T-helper 2 cell (primary cell): ENCODE measurements at regions not wholly inside any gene's neighbourhood (a gene's known extent, or its start where the extent isn't known, plus 50 kb on each side); places are given as distances from the start of the nearest gene placed in this dataset.
"Not testable (repeated sequence)": the region's sequence is repeated elsewhere in the genome, so short reads cannot be mapped to it uniquely, and the experiment has no call there.

Experiments
- DNase-seq, 5 experiments: peaks; one replicate each; pipeline versions ENCODE4 v3.0.0 to v3.0.0-alpha.2; 2012 to 2022

DNA sequence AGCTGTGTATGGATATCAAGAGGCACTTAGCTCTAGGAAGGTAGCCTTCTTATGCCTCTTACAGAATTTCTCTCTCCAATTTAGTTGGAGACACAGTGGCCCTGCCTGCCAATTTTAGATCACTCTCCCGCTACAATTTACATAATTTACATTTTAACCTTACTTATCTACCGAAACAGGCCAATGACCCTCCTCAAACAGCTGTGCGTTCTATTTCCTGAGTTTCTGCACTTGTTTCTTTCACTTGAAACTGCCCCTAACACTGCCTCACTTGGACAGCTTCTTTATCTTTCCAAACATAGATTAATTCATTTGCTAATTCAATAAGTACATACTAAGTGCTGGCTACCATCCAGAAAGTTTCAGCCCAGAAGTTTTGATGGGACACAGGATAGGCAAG lies 52.9 kb upstream of the HDDC2 start:
- DNase-seq, result no peak

DNA sequence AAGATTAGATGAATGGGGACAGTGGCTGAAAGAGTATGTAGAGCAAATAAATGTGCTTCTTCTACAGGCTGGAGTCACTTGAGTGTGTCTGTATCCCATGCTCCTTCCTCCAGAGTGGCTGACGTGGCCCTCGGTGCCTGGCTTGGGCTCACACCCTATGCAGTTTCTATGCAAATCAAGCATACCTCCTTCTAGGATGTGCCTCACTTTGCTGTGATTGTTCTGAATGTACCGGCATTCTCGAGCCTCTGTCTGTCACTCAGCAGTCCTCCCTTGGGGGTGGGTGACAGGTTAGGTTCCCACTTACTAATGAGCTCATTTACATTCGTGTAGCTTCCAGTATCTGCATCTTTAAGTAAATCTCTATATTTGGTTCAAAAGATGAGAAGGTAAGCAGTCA lies 55.1 kb upstream of the HDDC2 start:
- no peak for DNase-seq

DNA sequence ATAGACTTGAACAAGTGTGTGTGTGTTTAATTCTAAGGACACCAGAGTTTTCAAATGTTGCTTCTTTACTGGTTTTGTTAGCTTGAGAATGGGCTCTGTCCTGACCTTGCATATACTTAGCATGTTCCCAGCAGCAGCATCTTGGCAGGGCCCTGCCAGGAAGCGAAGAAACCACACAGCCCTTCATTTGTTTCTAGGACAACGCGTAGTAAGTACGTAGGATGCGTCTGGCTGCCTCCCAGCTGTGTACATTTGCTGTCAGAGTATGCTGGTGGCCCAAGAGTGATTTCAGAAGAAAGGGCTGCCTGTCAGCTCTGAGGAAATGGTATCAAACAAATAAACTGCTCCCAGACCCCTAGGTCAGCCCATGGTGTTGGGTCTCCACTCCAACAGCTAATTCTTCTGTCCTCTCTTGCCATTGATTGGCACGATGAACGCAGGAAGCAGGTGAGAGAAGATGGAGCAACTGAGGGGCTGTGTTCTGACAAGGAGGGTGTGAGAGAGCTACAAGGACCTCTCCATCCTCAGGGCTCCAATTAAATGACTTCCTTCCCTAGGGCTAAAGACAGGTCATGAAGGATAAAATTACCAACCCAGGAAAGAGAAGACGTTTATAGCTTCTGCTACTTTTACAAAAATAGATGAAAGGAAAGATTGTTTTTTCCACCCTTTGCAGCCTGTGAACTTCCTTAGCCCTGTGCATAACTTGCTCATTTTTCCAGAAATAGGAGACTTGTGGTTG lies 55.9 kb upstream of the HDDC2 start:
- peak in 1 of 5 experiments; percentile 11 for DNase-seq

DNA sequence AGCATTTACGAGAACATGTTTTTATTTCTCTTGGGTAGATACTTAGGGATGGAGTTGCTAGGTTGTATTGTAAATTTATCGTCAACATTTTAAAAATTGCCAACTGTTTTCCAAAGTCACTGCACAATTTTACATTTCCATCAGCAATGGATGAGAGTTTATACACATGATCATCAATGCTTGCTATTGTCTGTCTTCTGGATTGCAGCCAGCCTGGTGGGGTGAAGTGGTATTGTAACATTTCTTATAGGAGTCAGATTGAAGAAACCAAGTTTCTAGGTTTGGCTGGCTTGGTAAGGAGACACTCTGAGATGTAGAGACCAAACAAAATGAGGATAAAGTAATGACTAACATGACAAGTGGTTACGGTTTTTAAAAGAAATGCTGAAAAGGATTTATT lies 57.1 kb upstream of the HDDC2 start:
- DNase-seq, result no peak

DNA sequence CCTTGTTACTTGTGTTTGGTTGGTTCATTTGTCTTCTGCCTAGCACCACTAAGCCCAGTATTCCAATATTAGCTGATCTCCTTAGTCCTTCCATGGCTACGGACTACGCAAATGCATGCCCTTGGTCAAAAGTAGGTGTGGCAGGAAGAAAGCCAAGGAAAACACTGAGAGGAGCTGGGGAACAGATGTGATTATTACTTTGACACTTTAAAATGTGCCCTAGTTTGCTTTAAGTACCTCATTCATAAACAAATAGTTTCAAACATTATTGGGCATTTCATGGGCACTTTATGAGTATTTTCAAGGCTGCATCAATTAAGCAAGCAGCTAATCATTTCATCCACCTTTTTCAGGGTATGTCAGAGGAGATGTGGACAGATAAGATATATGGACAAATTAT lies 60.1 kb upstream of the HDDC2 start:
- no peak for DNase-seq

DNA sequence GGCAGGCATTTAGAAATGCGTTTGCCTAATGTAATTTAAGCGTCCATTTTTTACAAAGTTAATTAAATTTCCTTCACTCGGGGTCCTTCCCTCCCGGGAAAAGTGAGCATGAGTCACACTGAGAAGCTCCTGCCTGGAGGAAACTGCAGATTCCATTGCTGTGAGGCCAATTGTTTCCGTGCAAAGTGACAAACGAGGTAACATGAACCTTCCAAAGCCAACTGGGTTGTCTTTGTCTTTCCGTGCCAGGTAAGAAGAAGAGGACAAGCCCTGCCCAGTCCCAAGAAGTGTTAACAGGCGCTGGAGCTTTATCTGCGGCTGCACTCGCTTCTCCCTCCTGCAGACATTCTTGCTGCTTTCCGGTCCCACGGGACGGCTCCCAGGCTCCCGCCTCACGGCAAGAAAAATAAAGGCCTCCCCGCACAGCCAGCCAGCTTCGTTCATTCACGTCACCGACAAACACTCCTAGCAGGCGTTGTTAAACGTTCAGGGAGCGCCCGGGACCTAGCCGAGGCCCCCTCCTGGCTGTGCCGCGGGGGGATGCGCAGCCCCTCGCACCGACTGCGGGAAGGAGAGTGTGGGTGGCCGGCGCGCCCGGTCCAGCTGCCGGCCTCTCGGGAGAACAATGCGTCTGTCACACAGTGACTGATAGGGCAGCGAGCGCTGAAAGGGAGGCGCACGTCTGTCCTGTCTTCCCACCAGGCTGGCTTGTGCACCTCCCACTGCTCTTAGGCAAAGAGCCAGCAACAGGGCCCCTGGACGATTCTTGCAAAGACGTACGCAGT lies 61.5 kb upstream of the HDDC2 start:
- DNase-seq, result no peak

DNA sequence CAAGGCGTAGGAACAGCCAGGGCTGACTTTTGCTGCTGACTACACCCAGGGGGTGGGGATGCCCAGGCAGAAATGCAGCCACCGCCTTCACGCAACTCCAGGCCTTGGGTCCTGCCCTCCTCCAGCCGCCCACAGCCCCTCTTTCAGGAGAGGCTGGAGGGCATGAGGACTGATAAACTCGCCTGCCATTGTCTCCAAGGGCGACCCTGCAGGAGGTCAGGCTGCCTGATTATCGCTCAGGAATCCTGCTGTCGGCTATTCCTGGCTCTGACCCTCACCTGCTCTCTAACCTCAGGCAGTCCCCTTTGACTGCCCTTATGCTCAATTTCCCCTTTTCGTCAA lies 62.0 kb upstream of the HDDC2 start:
- DNase-seq, result no peak

DNA sequence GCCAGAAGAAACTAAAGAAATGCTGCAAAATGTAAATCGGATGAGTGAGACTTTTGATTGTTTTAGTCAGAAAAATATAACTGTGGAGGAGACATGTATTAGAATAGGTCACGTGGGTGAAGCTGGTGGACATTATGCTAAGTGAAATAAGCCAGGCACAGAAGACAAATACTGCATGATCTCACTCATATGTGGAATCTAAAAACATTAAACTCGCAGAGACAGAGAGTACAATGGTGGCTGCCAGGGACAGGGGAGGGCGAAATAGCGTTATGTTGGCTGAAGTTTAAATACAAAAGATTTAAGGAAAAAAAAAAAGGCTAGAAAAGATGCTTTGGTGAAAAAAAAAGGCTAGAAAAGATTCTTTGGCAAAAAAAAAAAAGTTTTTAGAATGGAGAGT lies 63.5 kb upstream of the HDDC2 start:
- no peak for DNase-seq

DNA sequence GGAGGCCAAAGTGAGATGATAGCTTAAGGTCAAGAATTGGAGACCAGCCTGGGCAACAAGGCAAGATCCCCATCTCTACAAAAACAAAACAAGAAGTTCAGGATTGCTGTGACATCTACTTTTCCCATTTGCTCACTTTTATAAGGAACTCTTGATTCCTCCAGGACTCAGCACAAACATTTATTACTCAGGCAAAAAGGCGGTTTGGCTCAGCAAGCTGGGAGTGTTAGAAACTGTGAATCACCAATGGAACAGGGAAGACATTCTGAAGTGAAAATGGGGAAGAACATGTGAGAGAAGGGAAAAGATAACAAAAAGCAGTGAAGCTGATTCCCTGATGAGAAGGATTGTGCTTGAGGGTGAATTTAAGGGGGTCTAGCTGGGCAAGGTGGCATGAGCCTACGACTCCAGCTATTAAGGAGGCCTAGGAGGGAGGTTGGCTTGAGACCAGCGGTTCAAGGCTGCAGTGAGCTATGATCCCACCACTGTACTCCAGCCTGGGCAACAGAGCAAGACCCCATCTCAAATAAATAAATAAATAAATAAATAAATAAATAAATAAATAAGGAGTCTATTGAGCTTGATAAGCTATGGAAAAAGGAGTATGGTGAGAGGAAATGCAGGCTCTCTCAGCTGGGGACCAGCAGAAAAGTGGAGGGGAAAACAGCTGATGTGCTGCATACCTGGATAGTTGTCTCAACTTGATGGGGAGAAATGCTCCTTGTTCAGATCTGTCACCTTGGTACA lies 65.4 kb upstream of the HDDC2 start:
- no peak for DNase-seq

DNA sequence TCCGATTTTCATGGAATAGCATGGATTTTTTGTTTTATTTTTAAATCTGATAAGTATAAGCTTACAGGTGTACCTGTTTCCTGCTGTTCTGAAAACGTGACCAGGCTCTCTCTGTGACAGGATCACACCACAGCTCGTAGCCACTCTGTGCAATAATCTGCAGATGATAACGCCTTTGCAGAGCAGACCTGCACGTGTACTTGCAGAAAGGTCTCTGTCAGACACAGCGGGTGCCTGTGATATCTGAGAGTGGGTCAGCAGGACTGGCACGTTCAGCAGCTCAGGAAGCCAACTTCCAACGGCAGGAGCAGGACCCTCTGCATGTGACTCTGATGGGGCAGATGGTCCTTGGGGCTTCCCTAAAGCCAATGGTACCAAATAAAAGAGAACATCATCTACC lies 68.6 kb upstream of the HDDC2 start:
- DNase-seq, result no peak

DNA sequence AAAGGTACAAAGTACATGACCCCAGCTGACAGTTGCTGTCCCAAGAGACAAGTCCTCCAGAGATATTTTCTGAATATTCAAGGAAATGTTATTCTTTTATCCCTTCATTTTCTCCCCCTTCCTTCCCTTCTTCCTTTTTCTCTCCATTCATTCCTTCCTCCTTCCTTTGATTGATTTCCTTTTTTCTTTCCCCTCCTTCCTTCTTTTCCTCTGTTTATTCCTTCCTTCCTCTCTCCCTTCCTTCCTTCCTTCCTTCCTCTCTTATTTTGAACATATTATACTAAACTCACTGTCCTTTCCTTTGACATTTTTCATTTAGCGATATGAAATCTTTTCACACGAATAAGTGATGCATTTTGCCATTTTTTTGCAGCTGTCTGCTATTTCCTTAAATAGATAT lies 73.2 kb upstream of the HDDC2 start:
- no peak for DNase-seq

DNA sequence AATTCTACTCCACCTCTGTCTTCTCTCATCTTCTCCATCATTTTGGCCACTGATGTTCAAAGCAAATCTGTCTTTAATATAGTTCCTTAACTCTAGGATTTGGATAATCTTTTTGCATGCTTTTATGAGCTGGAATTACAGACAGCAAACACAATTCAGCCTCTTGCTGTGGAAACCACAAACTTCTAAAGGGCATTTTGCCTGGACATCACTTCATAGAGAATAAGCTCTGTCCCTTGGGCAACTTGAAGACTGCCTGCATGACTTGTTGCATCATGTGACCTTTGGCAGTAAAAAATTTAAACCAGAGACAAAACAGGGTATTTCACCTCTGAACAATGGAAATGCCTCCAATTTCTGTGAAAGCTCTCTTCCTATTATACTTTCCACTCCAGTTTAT lies 74.1 kb upstream of the HDDC2 start:
- no peak for DNase-seq

DNA sequence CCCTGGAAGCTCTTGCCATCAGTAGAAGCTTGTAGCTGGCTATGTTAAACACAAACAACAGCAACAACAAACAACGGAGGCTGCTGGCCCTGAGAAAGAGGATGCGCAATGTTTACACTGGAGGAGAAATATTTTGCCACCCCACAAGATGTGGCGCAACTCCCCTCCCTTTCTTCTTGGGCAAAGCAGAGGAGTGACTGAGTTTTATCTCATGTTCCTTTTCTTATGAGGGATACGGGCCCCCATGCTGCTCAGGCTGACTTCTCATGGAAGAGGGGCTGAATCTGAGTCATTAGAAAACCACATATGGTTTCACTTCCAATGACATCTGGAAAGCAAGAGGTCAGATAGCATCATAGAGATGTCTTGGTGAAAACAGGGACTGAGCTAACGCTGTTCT lies 75.9 kb upstream of the HDDC2 start:
- DNase-seq, result no peak

DNA sequence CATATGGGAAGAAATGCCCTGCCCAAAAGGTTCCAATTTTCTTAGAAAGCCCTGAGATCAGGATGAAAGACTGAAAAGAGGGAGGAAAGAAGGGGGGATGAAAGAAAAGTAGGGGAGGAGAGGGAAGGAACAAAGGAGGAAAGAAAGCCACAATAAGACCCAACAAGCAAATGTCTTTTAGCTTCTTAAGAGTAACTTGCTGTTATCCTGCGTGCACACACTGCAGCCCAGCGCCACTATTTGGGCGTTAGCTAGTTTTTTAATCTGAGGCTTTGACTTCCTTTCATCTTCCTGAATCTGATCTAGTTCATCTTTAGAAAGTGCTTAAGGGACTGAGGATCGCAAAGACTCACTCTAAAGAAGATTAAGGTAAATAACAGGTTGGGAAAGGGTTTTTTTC lies 77.4 kb upstream of the HDDC2 start:
- DNase-seq, result no peak

DNA sequence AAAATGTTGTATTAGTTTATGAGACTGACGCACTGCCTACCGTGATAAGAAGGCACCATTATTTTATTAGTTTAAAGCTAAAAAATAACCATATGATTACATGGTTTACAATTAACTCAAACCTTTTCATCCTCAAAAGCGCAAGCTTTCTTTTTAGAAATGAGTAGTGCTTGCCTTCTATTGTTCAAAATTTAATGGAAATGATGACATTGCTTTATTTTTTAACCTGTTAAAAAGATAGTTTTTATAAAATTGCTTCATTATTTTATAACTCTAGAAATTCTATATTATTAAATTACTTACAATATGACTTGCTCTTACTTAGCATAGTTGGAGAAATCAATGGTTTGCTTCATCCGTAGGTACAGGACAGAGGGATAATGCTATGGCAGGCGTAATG lies 78.7 kb upstream of the HDDC2 start:
- DNase-seq, result no peak

DNA sequence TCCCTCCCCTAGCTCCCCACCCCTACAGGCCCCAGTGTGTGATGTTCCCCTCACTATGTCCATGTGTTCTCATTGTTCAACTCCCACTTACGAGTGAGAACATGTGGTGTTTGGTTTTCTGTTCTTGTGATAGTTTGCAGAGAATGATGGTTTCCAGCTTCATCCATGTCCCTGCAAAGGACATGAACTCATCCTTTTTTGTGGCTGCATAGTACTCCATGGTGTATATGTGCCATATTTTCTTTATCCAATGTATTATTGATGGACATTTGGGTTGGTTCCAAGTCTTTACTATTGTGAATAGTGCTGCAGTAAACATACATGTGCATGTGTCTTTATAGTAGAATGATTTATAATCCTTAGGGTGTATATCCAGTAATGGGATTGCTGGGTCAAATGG lies 84.6 kb upstream of the HDDC2 start:
- DNase-seq, result not testable (repeated sequence)

DNA sequence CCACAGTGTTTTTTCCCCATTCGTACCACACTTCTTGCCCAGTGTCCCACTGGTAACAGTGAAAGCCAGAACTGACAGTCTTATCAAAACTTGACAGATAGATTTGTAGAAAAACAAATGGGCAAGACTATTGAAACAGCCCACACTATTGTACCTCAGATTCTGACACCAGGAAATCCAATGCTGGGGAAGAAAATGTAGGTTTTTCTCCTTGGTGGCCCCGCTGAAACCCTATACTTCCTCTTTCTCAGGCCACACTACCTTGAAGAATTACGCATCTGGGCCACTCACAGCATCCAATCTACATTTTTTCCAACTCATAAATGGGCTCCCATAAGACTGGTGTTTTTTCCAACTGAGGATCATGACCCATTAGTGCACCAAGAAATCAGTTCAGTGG lies 90.9 kb upstream of the HDDC2 start:
- no peak for DNase-seq

DNA sequence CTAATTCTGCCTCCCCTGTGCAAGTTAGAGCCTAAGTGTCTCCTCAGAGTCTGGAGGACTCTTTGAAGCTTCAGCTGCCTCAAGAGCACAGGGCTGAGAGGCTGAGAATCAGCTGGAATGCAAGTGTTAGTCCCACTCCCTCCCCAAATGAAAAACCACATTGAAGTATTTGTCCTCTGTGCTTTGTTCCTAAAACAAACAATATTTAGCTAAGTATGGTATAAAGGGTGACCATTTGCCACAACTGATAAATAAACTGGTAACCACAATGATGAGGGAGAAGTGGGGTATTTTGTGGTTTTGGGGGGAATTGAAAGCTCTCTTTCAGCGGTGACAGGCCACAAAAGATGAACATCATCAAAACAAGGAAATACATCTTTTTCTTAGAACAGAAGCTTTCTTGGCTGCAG lies 91.7 kb upstream of the HDDC2 start:
- DNase-seq, result peak in 1 of 5 experiments; percentile 35

DNA sequence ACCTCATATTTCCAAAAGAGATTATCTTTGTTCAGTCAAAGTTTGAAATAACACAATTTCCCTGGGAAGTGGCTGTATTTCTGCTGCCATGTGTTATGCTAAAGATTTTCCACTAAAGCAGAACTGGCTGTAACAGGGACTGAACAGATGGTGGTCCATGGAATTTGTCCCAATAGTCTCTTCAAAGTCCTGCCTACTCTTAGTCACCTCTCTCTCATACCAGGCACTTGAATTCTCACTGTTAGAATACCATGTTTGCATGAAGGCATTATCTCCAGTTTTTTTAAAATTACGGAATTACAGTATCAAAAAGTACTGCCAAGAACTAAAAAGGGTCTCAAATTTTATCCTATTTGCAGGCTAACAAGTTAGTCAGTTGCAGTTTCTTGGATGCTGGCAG lies 105.0 kb upstream of the HDDC2 start:
- DNase-seq, result no peak

DNA sequence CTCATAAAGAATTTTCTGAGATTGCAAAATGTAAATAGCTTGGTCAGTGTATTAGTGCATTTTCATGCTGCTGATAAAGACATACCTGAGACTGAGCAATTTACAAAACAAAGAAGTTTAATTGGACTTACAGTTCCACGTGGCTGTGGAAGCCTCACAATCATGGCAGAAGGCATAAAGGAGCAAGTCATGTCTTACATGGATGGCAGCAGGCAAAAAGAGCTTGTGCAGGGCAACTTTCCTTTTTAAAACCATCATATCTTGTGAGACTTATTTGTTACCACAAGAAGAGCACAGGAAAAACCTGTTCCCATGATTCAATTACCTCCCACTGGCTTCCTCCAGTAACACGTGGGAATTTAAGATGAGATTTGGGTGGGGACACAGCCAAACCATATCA lies 112.7 kb upstream of the HDDC2 start:
- DNase-seq, result no peak

DNA sequence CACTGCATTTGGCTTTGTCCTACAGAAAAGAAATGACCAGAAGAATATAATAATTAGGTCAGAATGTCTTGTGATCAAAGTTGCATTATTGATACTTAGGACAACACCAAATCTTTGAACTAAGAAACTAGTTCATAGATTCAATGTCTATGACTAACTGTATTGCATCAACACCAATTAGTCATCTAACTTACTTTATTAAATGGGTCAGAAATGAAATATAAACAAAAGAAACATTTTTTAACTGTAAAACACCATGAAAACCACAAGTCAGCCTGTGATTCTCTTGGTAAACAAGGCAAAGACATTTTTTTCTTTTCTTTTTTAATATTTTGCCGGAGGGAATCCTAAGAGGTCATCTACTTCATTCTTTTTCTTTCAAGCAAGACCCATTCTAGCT lies 114.1 kb upstream of the HDDC2 start:
- DNase-seq, result no peak

DNA sequence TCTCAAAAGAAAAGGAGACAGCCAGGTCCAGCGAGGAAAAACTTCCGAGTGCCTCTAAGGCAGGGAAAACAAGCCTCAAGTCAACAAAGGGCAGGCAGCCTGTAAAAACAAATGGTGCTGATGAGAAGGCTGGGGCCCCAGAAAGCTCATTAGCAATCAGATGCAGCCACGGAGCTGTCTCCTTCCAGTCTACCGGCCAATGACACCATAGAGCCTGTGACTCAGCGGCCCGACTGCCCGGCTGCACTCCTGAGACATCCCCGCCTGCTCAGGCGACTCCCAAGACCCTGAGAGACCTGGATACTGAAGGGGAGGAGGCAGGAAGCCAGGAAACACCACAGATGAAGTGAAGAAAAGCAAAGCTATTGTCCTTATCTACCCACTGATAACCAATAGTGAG lies 120.1 kb upstream of the HDDC2 start:
- no peak for DNase-seq

DNA sequence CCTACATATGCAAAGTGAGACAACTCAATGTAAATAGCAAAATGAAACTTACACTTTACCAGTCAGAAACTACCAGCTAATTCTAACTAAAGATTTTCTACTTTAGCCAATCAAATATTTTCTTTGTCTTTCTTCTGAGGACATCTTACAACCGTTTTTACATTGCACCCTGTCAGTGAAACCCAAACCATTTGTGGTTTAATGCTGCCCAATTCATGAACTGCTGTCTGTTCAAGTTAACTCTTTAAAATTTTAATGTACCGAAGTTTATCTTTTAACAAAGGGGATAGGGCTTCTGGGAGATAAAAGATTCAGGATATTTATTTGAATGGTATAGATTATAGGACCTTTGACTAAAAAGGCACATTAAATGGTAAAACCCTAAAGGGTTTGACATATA lies 121.3 kb upstream of the HDDC2 start:
- DNase-seq, result no peak

DNA sequence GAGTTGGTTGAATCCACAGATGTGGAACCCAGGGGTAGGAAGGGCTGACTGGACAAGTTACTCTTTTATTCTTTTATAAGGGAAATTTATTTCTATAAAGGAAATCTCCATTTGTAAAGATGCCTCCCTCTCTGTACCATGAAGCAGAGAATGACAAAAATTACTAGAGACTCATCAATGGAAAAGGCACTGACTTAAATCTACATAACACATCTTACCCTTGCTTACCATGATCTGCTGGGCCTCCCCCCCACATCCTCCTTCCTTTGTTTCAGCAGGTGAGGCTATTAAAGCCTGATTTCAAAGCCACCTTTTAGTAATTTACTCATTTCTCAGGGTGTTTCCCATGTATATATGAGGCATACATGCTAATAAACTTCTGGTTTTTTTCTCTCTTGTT lies 130.2 kb upstream of the HDDC2 start:
- no peak for DNase-seq
